HUDEP-2 (cell line): ENCODE measurements at regions not wholly inside any gene's neighbourhood (a gene's known extent, or its start where the extent isn't known, plus 50 kb on each side); places are given as distances from the start of the nearest gene placed in this dataset.
"Not testable (repeated sequence)": the region's sequence is repeated elsewhere in the genome, so short reads cannot be mapped to it uniquely, and the experiment has no call there.

ENCODE experiments used
- DNase-seq, 76 experiments: peaks; one replicate each; lab custom pipeline; 2025; ENCODE audit not compliant: unreplicated experiment in 76 of 76; lab: John Stamatoyannopoulos, UW

GRCh38 chr2:239730897-239731296 lies 294.2 kb downstream of the NDUFA10 start:
- DNase-seq: no peak

GRCh38 chr2:239730567-239730882 lies 294.6 kb downstream of the NDUFA10 start:
- DNase-seq: not testable (repeated sequence)

- no peak for DNase-seq
Measured at GRCh38 chr2:239729681-239730566, 295.2 kb downstream of the NDUFA10 start.

- no peak for DNase-seq
Measured at GRCh38 chr2:239729151-239729550, 296.0 kb downstream of the NDUFA10 start.

GRCh38 chr2:239728751-239729150 lies 296.4 kb downstream of the NDUFA10 start:
- no peak for DNase-seq

GRCh38 chr2:239727776-239728600 lies 297.2 kb downstream of the NDUFA10 start:
- DNase-seq: no peak

GRCh38 chr2:239727182-239727775 lies 297.9 kb downstream of the NDUFA10 start:
- DNase-seq: no peak

GRCh38 chr2:239726631-239727181 lies 298.4 kb downstream of the NDUFA10 start:
- no peak for DNase-seq

GRCh38 chr2:239726091-239726591 lies 299.0 kb downstream of the NDUFA10 start:
- DNase-seq: no peak

GRCh38 chr2:239725551-239725890 lies 299.6 kb downstream of the NDUFA10 start:
- DNase-seq: no peak

GRCh38 chr2:239724851-239725550 lies 300.1 kb downstream of the NDUFA10 start:
- no peak for DNase-seq

- no peak for DNase-seq
Measured at GRCh38 chr2:239724194-239724849, 300.8 kb downstream of the NDUFA10 start.

GRCh38 chr2:239723486-239724193 lies 301.5 kb downstream of the NDUFA10 start:
- DNase-seq: no peak

- DNase-seq: no peak
Measured at GRCh38 chr2:239722760-239723470, 302.2 kb downstream of the NDUFA10 start.

- DNase-seq: no peak
Measured at GRCh38 chr2:239721991-239722759, 303.0 kb downstream of the NDUFA10 start.

GRCh38 chr2:239721531-239721930 lies 303.6 kb downstream of the NDUFA10 start:
- DNase-seq: no peak

- no peak for DNase-seq
Measured at GRCh38 chr2:239720361-239721360, 304.5 kb downstream of the NDUFA10 start.
